Caco-2 (cell line): ENCODE measurements at regions not wholly inside any gene's neighbourhood (a gene's known extent, or its start where the extent isn't known, plus 50 kb on each side); places are given as distances from the start of the nearest gene placed in this dataset.

Source experiments
- BruUV-seq: library from RNA; stranded (reverse); fragments of 400-500 nt; replicated peaks from 2 replicates; lab custom pipeline; 2021; lab: Mats Ljungman, UMichigan
- CTCF ChIA-PET: fragments of 300-600 bp; sonication (Branson Sonifier 250); formaldehyde crosslinking; loops from one replicate; lab custom pipeline; 2022; ENCODE audit warnings: antibody characterized with exemption; lab: Charles Lee
- POLR2A ChIA-PET: fragments of 300-600 bp; sonication (Branson Sonifier 250); formaldehyde crosslinking; loops from one replicate; lab custom pipeline; 2022; ENCODE audit warnings: antibody characterized with exemption; lab: Charles Lee
- DNase-seq, 2 experiments: peaks; one replicate each; pipeline versions ENCODE4 v3.0.0 to v3.0.0-alpha.2; 2020 to 2022
- H3K27me3 ChIP-seq: replicated peaks from 2 replicates; pipeline ENCODE4 v1.6.0; 2011; ENCODE audit warnings: low read length; ENCODE audit not compliant: control insufficient read depth, insufficient read depth
- H3K36me3 ChIP-seq: 2 replicates; pipeline ENCODE4 v1.5.1; 2011; ENCODE audit warnings: low read length; ENCODE audit not compliant: control insufficient read depth, insufficient read depth
- H3K4me1 ChIP-seq: fragments of 250-450 bp; sonication (Bioruptor Pico); 2 replicates; pipeline ENCODE4 v1.5.1; 2020; ENCODE audit warnings: mild to moderate bottlenecking
- H3K4me3 ChIP-seq: 2 replicates; pipeline ENCODE4 v1.5.1; 2011; ENCODE audit warnings: low read depth, mild to moderate bottlenecking, control low read depth, low read length
- H3K9me3 ChIP-seq: fragments of 250-450 bp; sonication (Bioruptor Pico); 2 replicates; pipeline ENCODE4 v1.5.1; 2020; ENCODE audit warnings: mild to moderate bottlenecking, moderate library complexity
- H3K27ac Mint-ChIP-seq: one replicate; pipeline ENCODE4 v1.8.0; 2022; ENCODE audit warnings: mixed read lengths; ENCODE audit not compliant: unreplicated experiment
- H3K27me3 Mint-ChIP-seq: one replicate; pipeline ENCODE4 v1.8.0; 2022; ENCODE audit warnings: mixed read lengths; ENCODE audit not compliant: insufficient read depth, unreplicated experiment
- H3K36me3 Mint-ChIP-seq: one replicate; pipeline ENCODE4 v1.8.0; 2022; ENCODE audit warnings: mild to moderate bottlenecking, mixed read lengths; ENCODE audit not compliant: insufficient read depth, unreplicated experiment
- H3K4me1 Mint-ChIP-seq: one replicate; pipeline ENCODE4 v1.8.0; 2022; ENCODE audit warnings: low read depth, mixed read lengths; ENCODE audit not compliant: unreplicated experiment
- H3K4me3 Mint-ChIP-seq: one replicate; pipeline ENCODE4 v1.8.0; 2022; ENCODE audit warnings: mild to moderate bottlenecking, moderate library complexity, mixed read lengths; ENCODE audit not compliant: unreplicated experiment
- H3K9me3 Mint-ChIP-seq: one replicate; pipeline ENCODE4 v1.8.0; 2022; ENCODE audit warnings: mixed read lengths; ENCODE audit not compliant: unreplicated experiment
- CTCF ChIP-seq, 2 experiments: fragments of 200-600 bp in 1 of 2; IDR thresholded peaks; 1 replicate in 1 of 2; 2 replicates in 1 of 2; pipeline versions ENCODE4 v1.5.1 to v1.8.0; 2011 to 2022; ENCODE audit warnings: antibody characterized with exemption in 1 of 2, control low read depth in 1 of 2, inconsistent platforms in 1 of 2, low read depth in 1 of 2, low read length in 1 of 2, mild to moderate bottlenecking in 1 of 2, moderate library complexity in 1 of 2; ENCODE audit not compliant: insufficient read depth in 1 of 2, severe bottlenecking in 1 of 2, unreplicated experiment in 1 of 2
- intact Hi-C: fragments of 100-400 bp; cut with micrococcal nuclease; formaldehyde crosslinking; loops from one replicate; pipeline ENCODE4 v1.10.0; 2022; ENCODE audit not compliant: unreplicated experiment

- CTCF ChIA-PET: no interaction called here
- Mint-ChIP-seq H3K27ac (no peak overlapping the region), H3K36me3 (no peaks in the 10 kb centered on the region), H3K4me1 (no peaks in the 10 kb centered on the region), H3K27me3 (peaks cover 10% of the 10 kb centered on the region), H3K9me3 (no peaks in the 10 kb centered on the region), H3K4me3 (no peak overlapping the region)
- intact Hi-C loops: no loop called here
- TF ChIP-seq CTCF (IDR thresholded peaks at IDR 0.05; ENCODE audit: insufficient read depth in 1 of 2, low read depth in 1 of 2, low read length in 1 of 2, severe bottlenecking in 1 of 2, unreplicated experiment in 1 of 2): no peak
- Histone ChIP-seq H3K9me3 (no peaks in the 10 kb centered on the region), H3K4me1 (no peaks in the 10 kb centered on the region), H3K27me3 (no peaks in the 10 kb centered on the region), H3K36me3 (no peaks in the 10 kb centered on the region), H3K4me3 (no peak overlapping the region)
- POLR2A ChIA-PET: no interaction called here
- no TSS peak for BruUV-seq
- no peak for DNase-seq
Observed at GRCh38 chr1:170291516-170291915, 145.8 kb downstream of the NTMT2 start.

GRCh38 chr1:170296211-170296610 lies 150.5 kb downstream of the NTMT2 start:
- intact Hi-C loops: no loop called here
- Mint-ChIP-seq H3K27me3 (peaks cover 3% of the 10 kb centered on the region), H3K4me1 (no peaks in the 10 kb centered on the region), H3K9me3 (no peaks in the 10 kb centered on the region), H3K36me3 (no peaks in the 10 kb centered on the region), H3K4me3 (no peak overlapping the region), H3K27ac (no peak overlapping the region)
- H3K9me3 ChIP-seq: no peaks in the 10 kb centered on the region
- POLR2A ChIA-PET: no interaction called here
- DNase-seq: no peak
- no TSS peak for BruUV-seq
- TF ChIP-seq CTCF (IDR thresholded peaks at IDR 0.05; ENCODE audit: insufficient read depth in 1 of 2, low read depth in 1 of 2, low read length in 1 of 2, severe bottlenecking in 1 of 2, unreplicated experiment in 1 of 2): no peak
- CTCF ChIA-PET: no interaction called here
- no peak overlapping the region for H3K4me3 ChIP-seq
- no peaks in the 10 kb centered on the region for H3K27me3 ChIP-seq
- H3K36me3 ChIP-seq: no peaks in the 10 kb centered on the region
- no peaks in the 10 kb centered on the region for H3K4me1 ChIP-seq

GRCh38 chr1:170296642-170297041 lies 150.9 kb downstream of the NTMT2 start:
- intact Hi-C loops: no loop called here
- Histone ChIP-seq H3K4me3 (no peak overlapping the region), H3K9me3 (no peaks in the 10 kb centered on the region), H3K4me1 (no peaks in the 10 kb centered on the region), H3K36me3 (no peaks in the 10 kb centered on the region), H3K27me3 (no peaks in the 10 kb centered on the region)
- Mint-ChIP-seq H3K27me3 (peaks cover 3% of the 10 kb centered on the region), H3K9me3 (no peaks in the 10 kb centered on the region), H3K4me1 (no peaks in the 10 kb centered on the region), H3K27ac (no peak overlapping the region), H3K4me3 (no peak overlapping the region), H3K36me3 (no peaks in the 10 kb centered on the region)
- no TSS peak for BruUV-seq
- no peak for DNase-seq
- TF ChIP-seq CTCF (IDR thresholded peaks at IDR 0.05; ENCODE audit: insufficient read depth in 1 of 2, low read depth in 1 of 2, low read length in 1 of 2, severe bottlenecking in 1 of 2, unreplicated experiment in 1 of 2): no peak
- POLR2A ChIA-PET: no interaction called here
- CTCF ChIA-PET: no interaction called here
